GM18861 (cell line): ENCODE measurements at regions not wholly inside any gene's neighbourhood (a gene's known extent, or its start where the extent isn't known, plus 50 kb on each side); places are given as distances from the start of the nearest gene placed in this dataset.

Experiments
- ATAC-seq: cut with Tn5 transposase; IDR thresholded peaks from one replicate; pipeline ENCODE4 v1.9.1; 2021; ENCODE audit not compliant: unreplicated experiment

DNA sequence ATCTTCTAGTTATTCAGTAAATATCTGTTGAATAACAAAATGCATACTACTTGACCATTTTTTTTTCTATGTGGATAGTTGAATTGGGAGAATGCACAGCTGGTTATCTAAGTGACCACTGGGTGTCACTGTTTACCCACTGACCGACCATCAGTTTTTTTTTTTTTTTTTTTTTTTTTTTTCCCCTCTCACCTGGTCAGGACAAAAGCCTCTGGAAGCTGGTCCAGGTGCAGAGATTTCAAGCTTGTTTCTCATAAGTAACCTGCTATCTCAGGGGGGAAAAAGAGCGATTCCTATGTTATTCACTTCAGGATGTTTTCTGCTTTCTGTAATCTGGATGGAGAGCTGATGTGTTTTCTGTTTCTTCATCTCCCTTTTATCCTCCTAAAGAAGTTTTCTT, 256.0 kb downstream of the DCDC2C start:
- ATAC-seq: no peak

GRCh38 chr2:3960106-3960505, 256.7 kb downstream of the DCDC2C start:
- ATAC-seq: no peak

- no peak for ATAC-seq
Observed at GRCh38 chr2:3962719-3963118, 259.3 kb downstream of the DCDC2C start.

DNA sequence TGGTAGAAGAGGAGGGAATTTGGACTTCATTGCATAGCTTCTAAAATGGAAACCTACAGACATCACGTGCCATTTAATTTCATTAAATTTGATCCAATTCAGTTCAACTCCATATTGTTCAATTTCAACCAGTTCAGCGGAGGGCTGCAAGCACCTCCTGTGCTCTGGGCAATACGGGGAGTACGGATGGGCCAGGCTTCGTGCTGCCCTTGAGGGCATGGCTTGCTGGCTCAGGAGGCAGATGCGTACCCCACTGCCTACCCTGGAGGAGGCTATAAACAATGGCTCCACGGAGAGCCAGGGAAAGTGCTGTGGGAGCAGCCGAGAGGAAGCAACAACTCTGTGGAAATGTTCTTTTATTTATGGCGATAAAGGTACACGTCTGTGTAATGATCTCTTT, 261.8 kb downstream of the DCDC2C start:
- ATAC-seq: no peak

GRCh38 chr2:3965953-3966352, 262.6 kb downstream of the DCDC2C start:
- no peak for ATAC-seq

DNA sequence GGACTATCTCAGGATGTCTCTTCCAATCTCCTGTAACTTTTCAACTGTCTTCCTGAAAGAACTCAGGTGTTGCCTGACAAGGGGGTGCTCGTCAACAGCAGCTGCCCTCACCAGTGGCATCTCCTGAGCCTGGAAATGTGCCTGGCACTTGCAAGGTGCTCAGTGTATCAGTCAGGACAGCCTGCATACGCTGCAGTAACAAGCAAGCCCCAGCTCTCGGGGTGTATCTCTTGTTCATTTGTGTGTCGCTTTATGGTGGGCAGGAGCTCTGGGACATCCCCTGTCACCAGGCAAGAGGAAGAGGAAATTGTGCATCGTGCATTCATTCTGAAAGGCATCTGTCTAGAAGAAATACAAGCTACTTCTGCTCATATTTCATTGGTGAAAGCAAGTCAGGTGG, 263.1 kb downstream of the DCDC2C start:
- ATAC-seq: no peak

DNA sequence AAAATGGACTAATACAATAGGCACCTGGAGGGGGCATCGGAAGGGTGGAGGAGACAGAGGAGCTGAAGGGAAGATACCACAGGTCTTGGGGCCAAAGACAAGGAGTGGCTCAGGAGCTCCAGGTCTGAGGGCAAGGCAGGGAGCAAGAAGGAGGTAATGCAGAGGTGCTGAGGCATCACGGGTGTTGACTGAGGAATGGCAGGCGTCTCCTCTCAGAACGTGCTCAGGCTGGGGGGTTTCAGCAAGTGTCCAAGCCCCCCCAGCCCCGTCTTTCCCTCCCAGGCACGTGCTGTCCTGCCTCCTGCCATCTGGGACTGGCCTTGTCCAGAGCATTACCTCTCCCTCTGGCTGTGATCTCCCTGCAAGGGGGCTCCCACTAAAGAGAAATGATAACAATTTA, 265.4 kb downstream of the DCDC2C start:
- no peak for ATAC-seq

- ATAC-seq: no peak
Observed at GRCh38 chr2:3970791-3971651, 267.6 kb downstream of the DCDC2C start.

DNA sequence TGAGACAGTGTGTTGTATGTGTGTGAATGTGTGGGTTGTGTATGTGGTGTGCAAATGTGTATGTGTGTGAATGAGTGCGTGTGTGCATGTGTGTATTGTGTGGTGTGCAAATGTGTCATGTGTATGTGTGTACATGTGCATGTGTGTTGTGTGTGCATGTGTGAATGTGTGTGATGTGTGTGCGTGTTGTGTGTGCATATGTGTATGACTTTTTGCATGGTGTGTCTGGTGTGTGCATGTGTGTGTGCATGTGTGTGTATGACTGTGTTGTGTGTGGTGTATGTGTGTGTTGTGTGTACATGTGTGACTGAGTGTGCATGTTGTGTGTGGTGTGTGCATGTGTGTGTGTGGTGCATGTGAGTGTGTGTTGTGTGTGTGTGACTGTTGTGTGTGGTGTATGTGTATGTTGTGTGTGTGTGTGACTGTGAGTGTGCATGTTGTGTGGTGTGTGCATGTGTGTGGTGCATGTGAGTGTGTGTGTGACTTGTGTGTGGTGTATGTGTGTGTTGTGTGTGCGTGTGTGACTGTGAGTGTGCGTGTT, 268.3 kb downstream of the DCDC2C start:
- ATAC-seq: no peak

DNA sequence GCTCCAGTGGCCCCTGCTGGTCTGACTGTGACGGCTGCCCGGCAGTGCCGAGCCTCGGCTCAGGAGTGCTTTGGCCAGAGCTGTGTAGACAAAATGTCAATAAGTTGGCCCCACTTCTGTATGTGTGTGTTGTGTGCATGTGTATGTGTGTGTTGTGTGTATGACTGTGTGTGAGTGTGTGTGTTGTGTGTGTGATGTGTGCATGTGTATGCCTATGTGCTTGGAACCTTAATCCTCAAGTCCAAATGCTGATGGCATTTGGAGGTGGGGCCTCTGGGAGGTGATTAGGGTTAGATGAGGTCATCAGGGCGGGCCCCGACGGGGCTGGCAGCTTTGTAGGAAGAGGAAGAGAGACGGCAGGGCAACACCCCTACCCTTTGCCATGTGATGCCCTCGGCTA, 269.0 kb downstream of the DCDC2C start:
- ATAC-seq: no peak

DNA sequence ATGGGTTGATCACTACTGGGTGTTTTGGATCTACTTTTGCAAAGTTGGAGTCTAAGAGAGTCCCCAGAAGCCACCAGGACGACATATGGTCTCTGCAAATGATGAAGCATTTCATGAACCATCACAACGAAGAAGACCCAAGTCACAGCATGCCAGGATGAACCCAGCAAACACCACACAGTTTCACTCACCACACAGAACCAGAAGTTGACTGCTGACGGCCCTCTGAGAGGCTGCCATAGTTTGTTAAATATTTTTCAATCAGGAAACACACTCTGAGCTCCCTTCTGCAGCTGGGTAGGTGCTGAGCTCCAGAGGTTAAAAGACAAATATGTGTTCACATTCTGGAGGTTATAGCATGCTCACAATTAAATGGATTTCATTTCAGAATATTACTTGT, 271.4 kb downstream of the DCDC2C start:
- ATAC-seq: no peak

- ATAC-seq: no peak
Observed at GRCh38 chr2:3981446-3981987, 278.1 kb downstream of the DCDC2C start.

GRCh38 chr2:3982160-3982559, 278.8 kb downstream of the DCDC2C start:
- no peak for ATAC-seq

DNA sequence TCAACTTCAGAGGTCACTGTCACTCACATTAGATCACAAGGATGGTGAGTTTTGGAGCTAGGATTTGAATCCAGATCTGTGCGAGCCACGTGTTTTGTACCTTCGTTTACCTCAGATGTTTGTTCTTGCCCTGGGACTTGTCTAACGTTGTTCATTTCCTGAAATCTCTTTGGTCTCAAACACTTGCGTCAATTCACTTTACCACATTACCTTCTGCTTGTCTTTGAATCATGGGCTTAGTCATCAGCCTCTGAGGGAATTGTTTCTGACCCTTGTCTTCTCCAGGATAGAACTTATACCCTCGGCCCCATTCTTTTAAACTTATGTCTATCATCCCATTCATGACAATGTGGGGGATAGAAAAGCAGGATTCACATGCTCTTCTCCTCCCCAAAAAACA, 282.7 kb downstream of the DCDC2C start:
- no peak for ATAC-seq

GRCh38 chr2:3986530-3987258, 283.3 kb downstream of the DCDC2C start:
- no peak for ATAC-seq

- no peak for ATAC-seq
Observed at GRCh38 chr2:4002841-4003403, 299.5 kb downstream of the DCDC2C start.

DNA sequence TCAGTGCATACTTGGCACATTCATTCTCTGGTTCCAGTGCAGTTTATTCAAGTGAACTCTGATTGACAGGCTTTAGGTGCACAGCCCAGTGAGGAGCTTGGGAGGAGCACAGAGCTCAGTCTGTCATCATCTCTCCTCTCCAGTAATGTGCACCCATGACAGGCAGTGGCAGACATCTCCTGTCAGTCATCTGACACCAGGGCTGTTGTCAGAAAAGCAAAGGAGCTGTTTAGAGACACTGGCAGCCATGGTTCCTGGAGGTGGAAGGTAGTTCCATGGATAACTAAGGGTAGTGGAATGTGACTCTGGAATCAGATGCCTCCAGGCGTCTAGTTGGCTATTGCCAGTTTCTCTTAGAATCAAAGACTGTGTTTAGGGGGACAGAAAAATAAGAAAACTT, 308.8 kb downstream of the DCDC2C start:
- no peak for ATAC-seq

- no peak for ATAC-seq
Observed at GRCh38 chr2:4018535-4018934, 315.2 kb downstream of the DCDC2C start.

GRCh38 chr2:4020153-4020552, 316.8 kb downstream of the DCDC2C start:
- no peak for ATAC-seq

- no peak for ATAC-seq
Observed at GRCh38 chr2:4020649-4021048, 317.3 kb downstream of the DCDC2C start.

DNA sequence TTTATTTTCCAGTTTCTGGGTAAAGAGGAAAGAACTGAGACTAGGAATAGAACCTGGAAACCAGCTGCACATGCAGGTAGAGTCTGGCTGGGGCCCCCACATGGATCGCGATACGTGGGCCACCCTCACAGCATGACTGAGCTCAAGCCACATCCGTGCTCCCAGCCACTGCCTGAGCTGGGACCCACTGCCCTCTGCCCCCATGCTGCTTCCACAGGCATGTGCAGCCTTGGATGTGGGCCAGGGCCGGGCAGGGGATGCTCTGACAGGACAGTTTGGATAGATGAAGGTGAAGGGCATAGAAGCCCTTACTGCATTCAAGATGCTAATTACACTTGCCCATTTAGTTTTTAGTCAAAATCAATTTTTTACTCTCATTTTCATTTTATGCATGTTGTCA, 321.2 kb downstream of the DCDC2C start:
- ATAC-seq: no peak

DNA sequence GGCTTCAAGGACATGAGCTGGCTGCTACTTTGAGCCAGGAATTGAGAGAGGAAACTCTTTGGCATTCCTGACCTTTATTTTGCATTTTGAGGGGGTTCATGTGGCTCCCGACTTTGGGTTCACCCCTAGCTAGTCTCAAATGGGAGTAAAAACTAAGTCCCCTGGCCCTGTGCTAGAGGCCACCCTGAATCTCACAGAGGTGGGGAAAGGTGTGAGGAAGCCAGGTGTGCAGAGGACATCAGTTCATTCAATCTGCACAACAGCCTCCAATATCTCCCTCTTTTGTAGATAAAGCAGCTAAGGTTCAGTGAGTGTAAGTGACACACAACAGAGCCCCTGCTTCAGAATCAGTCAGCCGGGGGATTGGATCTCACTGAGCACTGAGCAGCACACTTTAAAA, 325.7 kb downstream of the DCDC2C start:
- no peak for ATAC-seq
